MM.1S (cell line): ENCODE measurements at regions not wholly inside any gene's neighbourhood (a gene's known extent, or its start where the extent isn't known, plus 50 kb on each side); places are given as distances from the start of the nearest gene placed in this dataset.

Source experiments
- DNase-seq: peaks from one replicate; pipeline ENCODE4 v3.0.0-alpha.2; 2015
- H2AFZ ChIP-seq: fragments of 300-600 bp; sonication (generic); 2 replicates; pipeline ENCODE4 v1.6.0; 2016; ENCODE audit warnings: antibody characterized with exemption, low read length
- H3F3A ChIP-seq: fragments of 300-600 bp; sonication (generic); 2 replicates; pipeline ENCODE4 v1.6.1; 2016; ENCODE audit warnings: mild to moderate bottlenecking, antibody characterized with exemption, low read length, moderate library complexity, mixed read lengths; ENCODE audit not compliant: insufficient read depth
- H3K27ac ChIP-seq: fragments of 300-600 bp; sonication (generic); 2 replicates; pipeline ENCODE4 v1.5.1; 2016; ENCODE audit warnings: mild to moderate bottlenecking, low read length
- H3K27me3 ChIP-seq: fragments of 300-600 bp; sonication (generic); replicated peaks from 2 replicates; pipeline ENCODE4 v1.6.0; 2016; ENCODE audit warnings: low read length; ENCODE audit not compliant: insufficient read depth
- H3K36me3 ChIP-seq: fragments of 300-600 bp; sonication (generic); replicated peaks from 2 replicates; pipeline ENCODE4 v1.6.1; 2016; ENCODE audit warnings: mild to moderate bottlenecking, low read length, mixed read lengths; ENCODE audit not compliant: insufficient read depth
- H3K4me1 ChIP-seq: fragments of 300-600 bp; sonication (generic); 2 replicates; pipeline ENCODE4 v1.6.1; 2016; ENCODE audit warnings: low read length, mixed read lengths
- H3K4me2 ChIP-seq: fragments of 300-600 bp; sonication (generic); 2 replicates; pipeline ENCODE4 v1.6.0; 2016; ENCODE audit warnings: low read depth, low read length
- H3K4me3 ChIP-seq: fragments of 300-600 bp; sonication (generic); 2 replicates; pipeline ENCODE4 v1.5.1; 2016; ENCODE audit warnings: low read length, mixed read lengths
- H3K79me2 ChIP-seq: fragments of 300-600 bp; sonication (generic); 2 replicates; pipeline ENCODE4 v1.6.1; 2016; ENCODE audit warnings: mixed run types, low read length, mixed read lengths
- H3K9ac ChIP-seq: fragments of 300-600 bp; sonication (generic); 2 replicates; pipeline ENCODE4 v1.6.1; 2016; ENCODE audit warnings: low read length, mixed read lengths
- H3K9me2 ChIP-seq: fragments of 300-600 bp; sonication (generic); replicated peaks from 2 replicates; pipeline ENCODE4 v1.6.1; 2016; ENCODE audit warnings: mild to moderate bottlenecking, low read length, mixed read lengths; ENCODE audit not compliant: insufficient read depth
- H3K9me3 ChIP-seq: fragments of 300-600 bp; sonication (generic); replicated peaks from 2 replicates; pipeline ENCODE4 v1.6.1; 2016; ENCODE audit warnings: mild to moderate bottlenecking, low read length, mixed read lengths; ENCODE audit not compliant: insufficient read depth
- H4K20me1 ChIP-seq: fragments of 300-600 bp; sonication (generic); 2 replicates; pipeline ENCODE4 v1.6.1; 2016; ENCODE audit warnings: mild to moderate bottlenecking, low read length, moderate library complexity, mixed read lengths; ENCODE audit not compliant: insufficient read depth
- EZH2 ChIP-seq: fragments of 300-600 bp; sonication (generic); optimal IDR thresholded peaks from 2 replicates; pipeline ENCODE3; 2017; ENCODE audit warnings: low read depth, mild to moderate bottlenecking, antibody characterized with exemption, low read length, mixed read lengths
- EZH2phosphoT487 ChIP-seq: fragments of 300-600 bp; sonication (generic); IDR thresholded peaks from 2 replicates; pipeline ENCODE4 v1.6.1; 2018; ENCODE audit warnings: antibody characterized with exemption, low read length
- TF ChIP-seq, protein P1 (sequence below): fragments of 300-600 bp; sonication (generic); IDR thresholded peaks from 2 replicates; pipeline ENCODE4 v1.5.1; 2016; ENCODE audit warnings: antibody characterized with exemption, low read length, mixed read lengths

DNA sequence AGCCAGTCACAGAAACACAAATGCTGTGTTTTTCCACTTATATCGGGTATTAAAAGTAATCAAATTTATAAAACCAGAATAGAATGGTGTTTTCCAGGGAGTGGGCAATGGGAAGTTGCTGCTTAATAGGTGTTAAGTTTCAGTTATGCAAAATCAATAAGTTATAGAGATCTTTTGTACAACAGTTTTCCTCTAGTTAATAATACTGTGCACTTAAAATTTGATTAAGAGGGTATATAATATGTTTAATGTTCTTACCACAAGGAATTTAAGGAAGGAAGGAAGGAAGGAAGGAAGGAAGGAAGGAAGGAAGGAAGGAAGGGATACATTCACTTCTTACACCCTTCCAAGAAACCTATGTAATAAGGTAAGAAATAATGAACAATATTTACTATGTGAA is 867.7 kb upstream of the CDH6 start:
- no peak for DNase-seq
- H3K27me3 ChIP-seq = no peaks in the 10 kb centered on the region
- H4K20me1 ChIP-seq = no peaks in the 10 kb centered on the region
- no peak overlapping the region for H2AFZ ChIP-seq
- no peaks in the 10 kb centered on the region for H3K9me3 ChIP-seq
- TF ChIP-seq EZH2 = no peak
- TF ChIP-seq EZH2phosphoT487 = no peak
- TF ChIP-seq, protein P1, sequence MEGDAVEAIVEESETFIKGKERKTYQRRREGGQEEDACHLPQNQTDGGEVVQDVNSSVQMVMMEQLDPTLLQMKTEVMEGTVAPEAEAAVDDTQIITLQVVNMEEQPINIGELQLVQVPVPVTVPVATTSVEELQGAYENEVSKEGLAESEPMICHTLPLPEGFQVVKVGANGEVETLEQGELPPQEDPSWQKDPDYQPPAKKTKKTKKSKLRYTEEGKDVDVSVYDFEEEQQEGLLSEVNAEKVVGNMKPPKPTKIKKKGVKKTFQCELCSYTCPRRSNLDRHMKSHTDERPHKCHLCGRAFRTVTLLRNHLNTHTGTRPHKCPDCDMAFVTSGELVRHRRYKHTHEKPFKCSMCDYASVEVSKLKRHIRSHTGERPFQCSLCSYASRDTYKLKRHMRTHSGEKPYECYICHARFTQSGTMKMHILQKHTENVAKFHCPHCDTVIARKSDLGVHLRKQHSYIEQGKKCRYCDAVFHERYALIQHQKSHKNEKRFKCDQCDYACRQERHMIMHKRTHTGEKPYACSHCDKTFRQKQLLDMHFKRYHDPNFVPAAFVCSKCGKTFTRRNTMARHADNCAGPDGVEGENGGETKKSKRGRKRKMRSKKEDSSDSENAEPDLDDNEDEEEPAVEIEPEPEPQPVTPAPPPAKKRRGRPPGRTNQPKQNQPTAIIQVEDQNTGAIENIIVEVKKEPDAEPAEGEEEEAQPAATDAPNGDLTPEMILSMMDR = no peak
- H3K36me3 ChIP-seq = no peaks in the 10 kb centered on the region
- no peak overlapping the region for H3K4me2 ChIP-seq
- no peaks in the 10 kb centered on the region for H3K79me2 ChIP-seq
- H3K9ac ChIP-seq = no peak overlapping the region
- no peaks in the 10 kb centered on the region for H3F3A ChIP-seq
- H3K4me1 ChIP-seq = no peaks in the 10 kb centered on the region
- H3K9me2 ChIP-seq = no peaks in the 10 kb centered on the region
- H3K4me3 ChIP-seq = no peak overlapping the region
- no peak overlapping the region for H3K27ac ChIP-seq

DNA sequence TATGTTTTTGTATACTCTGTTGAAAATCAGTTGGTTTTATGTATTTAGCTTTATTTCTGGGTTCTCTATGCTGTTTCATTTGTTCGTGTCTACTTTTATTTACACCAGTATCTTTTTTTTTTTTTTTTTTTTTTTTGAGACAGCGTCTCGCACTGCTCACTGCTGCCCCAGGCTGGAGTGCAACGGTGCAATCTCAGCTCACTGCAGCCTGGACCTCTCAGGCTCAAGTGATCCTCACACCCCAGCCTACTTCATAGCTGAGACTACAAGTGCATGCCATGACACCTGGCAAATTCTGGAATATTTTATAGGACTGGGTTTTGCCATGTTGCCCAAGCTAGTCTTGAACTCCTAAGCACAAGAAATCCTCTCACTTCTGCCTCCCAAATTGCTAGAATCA is 869.4 kb upstream of the CDH6 start:
- H3K4me3 ChIP-seq = no peak overlapping the region
- no peaks in the 10 kb centered on the region for H3K79me2 ChIP-seq
- no peak for DNase-seq
- no peaks in the 10 kb centered on the region for H3K36me3 ChIP-seq
- H3K9me2 ChIP-seq = no peaks in the 10 kb centered on the region
- H3F3A ChIP-seq = no peaks in the 10 kb centered on the region
- no peaks in the 10 kb centered on the region for H3K27me3 ChIP-seq
- no peaks in the 10 kb centered on the region for H4K20me1 ChIP-seq
- H3K27ac ChIP-seq = no peak overlapping the region
- H3K9me3 ChIP-seq = no peaks in the 10 kb centered on the region
- H2AFZ ChIP-seq = no peak overlapping the region
- TF ChIP-seq EZH2 (no peak), EZH2phosphoT487 (no peak)
- TF ChIP-seq, protein P1 = no peak
- no peak overlapping the region for H3K9ac ChIP-seq
- no peak overlapping the region for H3K4me2 ChIP-seq
- H3K4me1 ChIP-seq = no peaks in the 10 kb centered on the region

DNA sequence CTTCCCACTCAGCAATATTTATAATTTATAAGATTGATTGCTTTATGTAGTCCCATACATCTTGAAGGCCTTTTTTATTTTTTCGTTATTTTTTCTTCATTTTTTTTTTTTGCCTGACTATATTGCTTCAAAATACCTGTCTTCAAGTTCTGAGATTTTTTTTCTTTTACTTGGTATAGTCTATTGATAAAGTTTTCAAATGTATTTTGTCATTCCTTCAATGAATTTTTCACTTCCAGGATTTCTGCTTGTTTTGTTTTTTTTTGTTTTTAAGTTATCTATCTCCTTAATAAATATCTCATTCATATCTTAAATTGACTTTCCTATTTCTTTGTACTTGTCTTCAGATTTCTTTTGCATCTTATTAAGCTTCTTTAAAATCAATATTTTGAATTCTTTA is 905.6 kb upstream of the CDH6 start:
- Histone ChIP-seq H3F3A (no peaks in the 10 kb centered on the region), H3K4me3 (no peak overlapping the region), H3K36me3 (no peaks in the 10 kb centered on the region), H3K4me2 (no peak overlapping the region), H3K79me2 (no peaks in the 10 kb centered on the region), H3K27ac (no peak overlapping the region), H4K20me1 (no peaks in the 10 kb centered on the region), H2AFZ (no peak overlapping the region), H3K9ac (no peak overlapping the region), H3K9me2 (no peaks in the 10 kb centered on the region), H3K4me1 (no peaks in the 10 kb centered on the region), H3K9me3 (no peaks in the 10 kb centered on the region), H3K27me3 (no peaks in the 10 kb centered on the region)
- no peak for DNase-seq
- TF ChIP-seq, protein P1 = no peak
- TF ChIP-seq EZH2 = no peak
- TF ChIP-seq EZH2phosphoT487 = no peak
